ENCODE measurements at regions not wholly inside any gene's neighbourhood (a gene's known extent, or its start where the extent isn't known, plus 50 kb on each side); places are given as distances from the start of the nearest gene placed in this dataset.

GRCh38 chr2:82001614-82002013 is 1697.1 kb upstream of the LRRTM1 start:
- TF ChIP-seq CTCF (conservative IDR thresholded peaks at IDR 0.05; ENCODE audit: low read depth, low read length), result no peak
- no peak for DNase-seq (ENCODE audit: low read depth)
- no peak overlapping the region for H3K4me3 ChIP-seq (ENCODE audit: low read length)

GRCh38 chr2:82000606-82001005 is 1696.1 kb upstream of the LRRTM1 start:
- H3K4me3 ChIP-seq (ENCODE audit: low read length), result no peak overlapping the region
- DNase-seq (ENCODE audit: low read depth), result no peak
- TF ChIP-seq CTCF (conservative IDR thresholded peaks at IDR 0.05; ENCODE audit: low read depth, low read length), result no peak

DNA sequence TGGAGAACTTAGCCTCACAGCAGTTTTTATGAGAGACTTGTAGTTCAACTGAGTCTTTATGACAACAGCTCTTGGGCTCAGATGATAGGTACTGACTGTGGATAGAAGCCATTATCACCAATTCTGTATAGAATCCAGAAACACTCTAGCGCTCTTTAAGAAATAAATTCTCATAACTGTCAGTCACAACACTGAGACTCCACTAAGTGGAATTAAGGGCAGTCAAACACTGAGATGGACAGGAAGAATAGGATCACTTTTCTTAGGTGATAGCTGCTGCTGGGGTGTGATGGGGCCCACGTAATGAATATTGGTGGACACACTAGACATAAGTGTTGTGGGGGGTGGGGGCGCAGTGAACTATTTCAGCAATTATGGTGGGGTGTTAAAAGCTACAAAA is 1691.8 kb upstream of the LRRTM1 start:
- no peak for TF ChIP-seq CTCF (conservative IDR thresholded peaks at IDR 0.05; ENCODE audit: low read depth, low read length)
- DNase-seq (ENCODE audit: low read depth), result no peak
- no peak overlapping the region for H3K4me3 ChIP-seq (ENCODE audit: low read length)

GRCh38 chr2:81991282-81991681 is 1686.7 kb upstream of the LRRTM1 start:
- H3K4me3 ChIP-seq (ENCODE audit: low read length), result no peak overlapping the region
- no peak for TF ChIP-seq CTCF (conservative IDR thresholded peaks at IDR 0.05; ENCODE audit: low read depth, low read length)
- DNase-seq (ENCODE audit: low read depth), result no peak

DNA sequence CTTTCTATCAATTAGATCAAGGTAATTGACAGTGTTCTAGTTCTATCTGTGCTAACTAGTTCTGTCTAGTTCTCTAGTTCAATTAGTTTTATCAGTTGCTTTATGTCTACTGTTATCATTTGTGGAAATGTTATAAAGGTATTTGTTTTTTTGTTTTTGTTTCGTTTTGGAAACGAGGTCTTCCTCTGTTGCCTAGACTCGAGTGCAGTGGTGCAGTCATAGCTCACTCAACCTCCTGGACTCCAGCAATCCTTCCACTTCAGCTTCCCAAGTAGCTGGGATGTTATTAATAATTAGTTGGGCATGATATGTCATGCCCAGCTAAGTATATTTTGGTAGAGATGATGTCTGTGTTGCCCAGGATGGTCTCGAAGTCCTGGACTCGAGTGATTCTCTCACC is 1682.8 kb upstream of the LRRTM1 start:
- H3K4me3 ChIP-seq (ENCODE audit: low read length), result no peak overlapping the region
- no peak for DNase-seq (ENCODE audit: low read depth)
- TF ChIP-seq CTCF (conservative IDR thresholded peaks at IDR 0.05; ENCODE audit: low read depth, low read length), result no peak

- no peak overlapping the region for H3K4me3 ChIP-seq (ENCODE audit: low read length)
- DNase-seq (ENCODE audit: low read depth), result no peak
- TF ChIP-seq CTCF (conservative IDR thresholded peaks at IDR 0.05; ENCODE audit: low read depth, low read length), result no peak
Measured at GRCh38 chr2:81984969-81985637, 1680.6 kb upstream of the LRRTM1 start.

- no peak overlapping the region for H3K4me3 ChIP-seq (ENCODE audit: low read length)
- no peak for TF ChIP-seq CTCF (conservative IDR thresholded peaks at IDR 0.05; ENCODE audit: low read depth, low read length)
- DNase-seq (ENCODE audit: low read depth), result no peak
Measured at GRCh38 chr2:81981585-81981984, 1677.0 kb upstream of the LRRTM1 start.
